HG03097 (cell line): ENCODE measurements at regions not wholly inside any gene's neighbourhood (a gene's known extent, or its start where the extent isn't known, plus 50 kb on each side); places are given as distances from the start of the nearest gene placed in this dataset.

ENCODE experiments used
- ATAC-seq: cut with Tn5 transposase; IDR thresholded peaks from one replicate; pipeline ENCODE4 v1.9.1; 2021; ENCODE audit not compliant: unreplicated experiment, low FRiP score

GRCh38 chr5:125501396-125501795 lies 755.0 kb upstream of the ZNF608 start:
- ATAC-seq: no peak

GRCh38 chr5:125503946-125504345 lies 757.5 kb upstream of the ZNF608 start:
- ATAC-seq: no peak

- no peak for ATAC-seq
Measured at GRCh38 chr5:125505115-125505514, 758.7 kb upstream of the ZNF608 start.

GRCh38 chr5:125506124-125506523 lies 759.7 kb upstream of the ZNF608 start:
- ATAC-seq: no peak

- no peak for ATAC-seq
Measured at GRCh38 chr5:125508225-125508624, 761.8 kb upstream of the ZNF608 start.

GRCh38 chr5:125510651-125511050 lies 764.2 kb upstream of the ZNF608 start:
- no peak for ATAC-seq

- ATAC-seq: no peak
Measured at GRCh38 chr5:125517973-125518550, 771.6 kb upstream of the ZNF608 start.

- no peak for ATAC-seq
Measured at GRCh38 chr5:125521289-125521688, 774.9 kb upstream of the ZNF608 start.

GRCh38 chr5:125525356-125525755 lies 778.9 kb upstream of the ZNF608 start:
- ATAC-seq: no peak

GRCh38 chr5:125526966-125527365 lies 780.5 kb upstream of the ZNF608 start:
- ATAC-seq: no peak

GRCh38 chr5:125528881-125529280 lies 782.4 kb upstream of the ZNF608 start:
- ATAC-seq: no peak

GRCh38 chr5:125530833-125531615 lies 784.6 kb upstream of the ZNF608 start:
- no peak for ATAC-seq

GRCh38 chr5:125536095-125536494 lies 789.7 kb upstream of the ZNF608 start:
- no peak for ATAC-seq

GRCh38 chr5:125536582-125536981 lies 790.1 kb upstream of the ZNF608 start:
- no peak for ATAC-seq

GRCh38 chr5:125537661-125538060 lies 791.2 kb upstream of the ZNF608 start:
- ATAC-seq: no peak

- ATAC-seq: no peak
Measured at GRCh38 chr5:125538469-125538868, 792.0 kb upstream of the ZNF608 start.

- ATAC-seq: no peak
Measured at GRCh38 chr5:125541085-125541484, 794.6 kb upstream of the ZNF608 start.

GRCh38 chr5:125549322-125549911 lies 803.0 kb upstream of the ZNF608 start:
- ATAC-seq: no peak

- ATAC-seq: no peak
Measured at GRCh38 chr5:125550274-125550673, 803.8 kb upstream of the ZNF608 start.

- no peak for ATAC-seq
Measured at GRCh38 chr5:125551246-125551645, 804.8 kb upstream of the ZNF608 start.

- ATAC-seq: no peak
Measured at GRCh38 chr5:125551797-125552196, 805.4 kb upstream of the ZNF608 start.

GRCh38 chr5:125552486-125552885 lies 806.0 kb upstream of the ZNF608 start:
- no peak for ATAC-seq
